IMR-90 (cell line): ENCODE measurements at regions not wholly inside any gene's neighbourhood (a gene's known extent, or its start where the extent isn't known, plus 50 kb on each side); places are given as distances from the start of the nearest gene placed in this dataset.

Experiments used
- CEBPB ChIP-seq: IDR thresholded peaks from 2 replicates; pipeline ENCODE4 v1.6.1; 2012; ENCODE audit warnings: low read depth, low read length, improper control_type of control experiment
- CTCF ChIP-seq: conservative IDR thresholded peaks from 2 replicates; pipeline ENCODE4 v1.5.1; 2012; ENCODE audit warnings: mild to moderate bottlenecking, low read depth, low read length, improper control_type of control experiment
- ELK1 ChIP-seq: fragments of 150-350 bp; IDR thresholded peaks from 2 replicates; pipeline ENCODE4 v1.6.1; 2016; ENCODE audit warnings: low read depth, mild to moderate bottlenecking, low read length, moderate library complexity, borderline replicate concordance
- MAFK ChIP-seq: IDR thresholded peaks from 2 replicates; pipeline ENCODE4 v1.6.1; 2012; ENCODE audit warnings: low read depth, low read length, improper control_type of control experiment
- MAZ ChIP-seq: IDR thresholded peaks from 2 replicates; pipeline ENCODE4 v1.6.1; 2012; ENCODE audit warnings: low read depth, mild to moderate bottlenecking, low read length, improper control_type of control experiment, moderate library complexity, borderline replicate concordance
- MXI1 ChIP-seq: IDR thresholded peaks from 2 replicates; pipeline ENCODE4 v1.6.1; 2012; ENCODE audit warnings: low read depth, mild to moderate bottlenecking, low read length, moderate library complexity, borderline replicate concordance
- NFE2L2 ChIP-seq: fragments of 150-350 bp; IDR thresholded peaks from 2 replicates; pipeline ENCODE4 v1.6.1; 2016; ENCODE audit warnings: low read depth, mild to moderate bottlenecking, low read length
- POLR2A ChIP-seq: IDR thresholded peaks from 2 replicates; pipeline ENCODE4 v1.6.1; 2012; ENCODE audit warnings: mild to moderate bottlenecking, low read depth, low read length
- RAD21 ChIP-seq: IDR thresholded peaks from 2 replicates; pipeline ENCODE4 v1.6.1; 2012; ENCODE audit warnings: low read length, improper control_type of control experiment
- RCOR1 ChIP-seq: IDR thresholded peaks from 2 replicates; pipeline ENCODE4 v1.6.1; 2012; ENCODE audit warnings: mild to moderate bottlenecking, low read length, improper control_type of control experiment; ENCODE audit not compliant: insufficient replicate concordance
- RFX5 ChIP-seq: IDR thresholded peaks from 2 replicates; pipeline ENCODE4 v1.8.0; 2012; ENCODE audit warnings: low read depth, mild to moderate bottlenecking, low read length, moderate library complexity
- SMC3 ChIP-seq: fragments of 150-350 bp; IDR thresholded peaks from 2 replicates; pipeline ENCODE4 v1.6.1; 2016; ENCODE audit warnings: low read depth, mild to moderate bottlenecking, antibody characterized with exemption, low read length, moderate library complexity
- USF2 ChIP-seq: fragments of 150-350 bp; IDR thresholded peaks from 2 replicates; pipeline ENCODE4 v1.6.1; 2017; ENCODE audit warnings: mild to moderate bottlenecking, antibody characterized with exemption, low read length, low read depth

DNA sequence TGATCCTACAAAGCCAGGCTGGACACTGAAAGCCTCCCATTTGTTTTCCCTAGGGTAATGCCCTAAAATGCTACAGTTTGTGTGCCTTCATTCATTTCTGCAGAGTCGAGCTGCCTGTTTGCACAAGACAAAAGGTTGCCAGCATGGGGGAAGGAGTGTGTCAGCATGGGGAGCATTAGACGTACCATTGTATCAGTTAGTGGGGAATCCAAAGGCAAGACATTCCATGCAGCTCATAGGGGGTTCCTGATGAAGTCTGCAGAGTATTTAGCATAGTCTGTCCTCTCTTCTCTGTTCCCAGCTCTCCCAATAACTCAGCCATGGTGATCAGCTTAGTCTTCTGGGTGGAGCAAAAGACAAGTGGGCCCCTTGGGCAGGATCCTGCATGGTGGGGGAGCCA, 276.9 kb upstream of the PCDH7 start:
- no peak for TF ChIP-seq CTCF
- TF ChIP-seq RCOR1: no peak
- no peak for TF ChIP-seq MXI1
- TF ChIP-seq USF2: no peak
- TF ChIP-seq CEBPB: no peak
- no peak for TF ChIP-seq MAFK
- no peak for TF ChIP-seq RAD21
- TF ChIP-seq POLR2A: no peak
- TF ChIP-seq RFX5: no peak
- no peak for TF ChIP-seq SMC3
- no peak for TF ChIP-seq NFE2L2
- no peak for TF ChIP-seq ELK1
- no peak for TF ChIP-seq MAZ
